Activated T-helper 2 cell treated with anti-CD3 and anti-CD28 coated beads, Interferon-gamma antibody, Interleukin-2, Interleukin-4, amounts not matched to agents 10 μg/mL and 5 μg/mL and 100 μg/mL, durations not matched to agents 14 hours and 24 hours and 36 hours (primary cell): ENCODE measurements at regions not wholly inside any gene's neighbourhood (a gene's known extent, or its start where the extent isn't known, plus 50 kb on each side); places are given as distances from the start of the nearest gene placed in this dataset.

Experiments used
- DNase-seq: peaks from one replicate; pipeline ENCODE4 v3.0.0; 2021; ENCODE audit warnings: low spot score
- H3K27ac Mint-ChIP-seq: one replicate; pipeline ENCODE4 v1.8.0; 2021; ENCODE audit warnings: mixed read lengths
- H3K27me3 Mint-ChIP-seq: one replicate; pipeline ENCODE4 v1.8.0; 2021; ENCODE audit warnings: low read depth, mixed read lengths
- H3K36me3 Mint-ChIP-seq: one replicate; pipeline ENCODE4 v1.8.0; 2021; ENCODE audit warnings: low read depth, mixed read lengths
- H3K4me1 Mint-ChIP-seq: one replicate; pipeline ENCODE4 v1.8.0; 2021; ENCODE audit warnings: low read depth, mixed read lengths
- H3K4me3 Mint-ChIP-seq: one replicate; pipeline ENCODE4 v1.8.0; 2021; ENCODE audit warnings: low read depth, mild to moderate bottlenecking, moderate library complexity, mixed read lengths
- H3K9me3 Mint-ChIP-seq: one replicate; pipeline ENCODE4 v1.8.0; 2021; ENCODE audit warnings: mixed read lengths
- intact Hi-C: fragments of 100-400 bp; cut with micrococcal nuclease; formaldehyde crosslinking; loops from one replicate; pipeline ENCODE4 v1.15.1; 2023

GRCh38 chr5:167587772-167588437 is 703.5 kb upstream of the WWC1 start:
- no peak overlapping the region for H3K27ac Mint-ChIP-seq
- H3K27me3 Mint-ChIP-seq = no peaks in the 10 kb centered on the region
- no peaks in the 10 kb centered on the region for H3K36me3 Mint-ChIP-seq
- no peaks in the 10 kb centered on the region for H3K9me3 Mint-ChIP-seq
- no peaks in the 10 kb centered on the region for H3K4me1 Mint-ChIP-seq
- H3K4me3 Mint-ChIP-seq = no peak overlapping the region
- intact Hi-C loops = no loop called here
- DNase-seq = no peak

DNA sequence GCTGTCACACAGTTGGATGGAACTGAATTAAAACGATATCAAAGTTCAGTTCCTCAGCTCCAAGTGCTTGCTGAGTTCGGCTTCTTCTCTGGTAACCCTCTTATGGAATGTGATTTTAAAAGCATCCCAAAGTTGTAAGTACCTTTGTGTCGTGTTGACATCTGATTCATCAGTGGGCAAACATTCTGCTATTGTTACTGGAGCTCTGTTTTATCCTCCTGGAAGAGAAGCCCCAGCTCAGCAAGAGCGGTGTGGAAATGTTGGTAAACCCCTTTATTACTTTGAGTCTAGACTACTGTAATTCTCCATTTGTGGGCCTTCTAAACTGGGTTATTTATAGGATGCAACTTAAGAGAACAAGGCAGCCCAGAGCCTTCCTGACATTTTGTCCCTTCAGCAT is 699.3 kb upstream of the WWC1 start:
- intact Hi-C loops = no loop called here
- no peak overlapping the region for H3K27ac Mint-ChIP-seq
- no peaks in the 10 kb centered on the region for H3K9me3 Mint-ChIP-seq
- H3K36me3 Mint-ChIP-seq = no peaks in the 10 kb centered on the region
- no peaks in the 10 kb centered on the region for H3K27me3 Mint-ChIP-seq
- no peaks in the 10 kb centered on the region for H3K4me1 Mint-ChIP-seq
- H3K4me3 Mint-ChIP-seq = no peak overlapping the region
- no peak for DNase-seq

DNA sequence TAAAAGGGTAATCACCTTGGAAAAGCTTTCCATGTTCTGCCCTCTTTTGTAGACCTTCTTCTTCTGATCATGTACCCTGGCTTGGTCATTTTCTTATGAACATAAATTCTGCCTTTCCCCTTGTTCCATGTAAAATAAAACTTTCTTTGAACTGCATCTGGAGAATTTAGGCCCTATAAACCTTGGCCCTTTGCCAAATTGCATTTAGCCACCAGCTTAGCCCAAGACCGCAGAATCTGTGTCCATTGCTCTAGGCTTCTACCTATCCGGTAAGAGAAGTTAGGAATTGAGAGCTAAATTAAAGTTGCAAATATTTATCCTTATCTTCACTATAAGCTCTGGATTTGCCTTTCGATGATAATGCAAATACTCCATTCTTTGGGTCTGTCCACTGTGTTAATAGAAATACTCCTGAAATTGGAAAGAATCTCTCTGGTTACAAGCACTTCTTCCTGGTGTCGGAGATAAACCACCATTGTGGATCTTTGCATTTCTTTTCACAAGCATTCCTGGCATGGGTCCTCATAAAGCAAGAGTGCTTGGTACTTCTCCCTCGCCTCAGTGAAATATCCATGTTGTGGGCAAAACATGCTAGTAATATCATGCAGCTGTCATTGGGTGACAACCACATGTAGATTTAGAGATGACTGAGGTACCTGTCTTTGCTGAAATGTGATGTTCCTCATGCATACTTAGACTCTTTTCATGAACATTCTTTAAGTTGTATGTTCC is 698.0 kb upstream of the WWC1 start:
- H3K27me3 Mint-ChIP-seq = no peaks in the 10 kb centered on the region
- no peak overlapping the region for H3K27ac Mint-ChIP-seq
- H3K9me3 Mint-ChIP-seq = no peaks in the 10 kb centered on the region
- intact Hi-C loops = no loop called here
- no peak for DNase-seq
- H3K4me1 Mint-ChIP-seq = no peaks in the 10 kb centered on the region
- no peak overlapping the region for H3K4me3 Mint-ChIP-seq
- no peaks in the 10 kb centered on the region for H3K36me3 Mint-ChIP-seq

DNA sequence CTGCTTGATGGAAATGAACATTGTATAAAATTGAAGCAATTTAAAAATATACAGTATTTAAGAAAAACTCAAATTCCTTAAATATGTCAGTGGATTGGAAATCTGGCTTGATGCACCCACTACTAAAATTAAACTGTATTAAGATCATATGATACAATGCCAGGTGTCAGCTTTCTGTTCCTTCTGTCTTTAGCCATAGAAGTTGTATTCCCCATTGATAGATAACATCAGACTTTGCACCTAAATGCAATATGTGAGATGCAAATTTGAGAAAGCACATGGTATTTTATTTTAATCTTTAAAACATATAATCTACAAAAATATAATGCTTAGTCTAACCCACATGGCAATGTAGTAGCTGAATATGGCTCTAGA is 697.4 kb upstream of the WWC1 start:
- H3K27ac Mint-ChIP-seq = no peak overlapping the region
- no peaks in the 10 kb centered on the region for H3K27me3 Mint-ChIP-seq
- H3K4me3 Mint-ChIP-seq = no peak overlapping the region
- DNase-seq = no peak
- no peaks in the 10 kb centered on the region for H3K4me1 Mint-ChIP-seq
- intact Hi-C loops = no loop called here
- no peaks in the 10 kb centered on the region for H3K9me3 Mint-ChIP-seq
- H3K36me3 Mint-ChIP-seq = no peaks in the 10 kb centered on the region

GRCh38 chr5:167594750-167595149 is 696.7 kb upstream of the WWC1 start:
- intact Hi-C loops = no loop called here
- no peak overlapping the region for H3K4me3 Mint-ChIP-seq
- H3K36me3 Mint-ChIP-seq = no peaks in the 10 kb centered on the region
- H3K4me1 Mint-ChIP-seq = no peaks in the 10 kb centered on the region
- no peaks in the 10 kb centered on the region for H3K27me3 Mint-ChIP-seq
- DNase-seq = no peak
- H3K9me3 Mint-ChIP-seq = no peaks in the 10 kb centered on the region
- no peak overlapping the region for H3K27ac Mint-ChIP-seq

- Mint-ChIP-seq H3K4me3 (no peak overlapping the region), H3K9me3 (no peaks in the 10 kb centered on the region), H3K4me1 (no peaks in the 10 kb centered on the region), H3K27me3 (no peaks in the 10 kb centered on the region), H3K36me3 (no peaks in the 10 kb centered on the region), H3K27ac (no peak overlapping the region)
- intact Hi-C loops = no loop called here
- no peak for DNase-seq
Observed at GRCh38 chr5:167595196-167595595, 696.2 kb upstream of the WWC1 start.

DNA sequence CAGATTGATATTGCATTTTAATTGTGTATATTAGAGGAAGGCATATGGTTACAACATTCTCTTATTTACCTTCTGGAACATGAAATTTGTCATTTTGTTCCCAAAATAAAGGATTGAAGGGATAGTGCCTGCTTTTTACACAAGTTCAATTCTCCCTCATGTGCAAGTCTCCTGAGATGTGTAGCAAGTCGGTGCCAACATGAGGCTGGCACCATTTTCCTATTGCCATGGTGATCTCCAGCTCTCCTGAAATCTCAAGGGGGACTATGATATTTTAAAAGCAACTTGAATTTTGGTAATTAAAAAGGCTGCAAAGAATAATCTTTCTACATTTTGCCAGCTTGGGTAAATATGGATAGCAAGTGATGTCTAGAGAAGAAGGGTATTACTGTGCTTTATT is 693.3 kb upstream of the WWC1 start:
- no peaks in the 10 kb centered on the region for H3K4me1 Mint-ChIP-seq
- H3K27me3 Mint-ChIP-seq = no peaks in the 10 kb centered on the region

GRCh38 chr5:167602067-167602466 is 689.4 kb upstream of the WWC1 start:
- intact Hi-C loops = no loop called here
- H3K36me3 Mint-ChIP-seq = no peaks in the 10 kb centered on the region
- H3K9me3 Mint-ChIP-seq = no peaks in the 10 kb centered on the region
- DNase-seq = no peak
- H3K27me3 Mint-ChIP-seq = no peaks in the 10 kb centered on the region
- H3K4me1 Mint-ChIP-seq = no peaks in the 10 kb centered on the region
- H3K4me3 Mint-ChIP-seq = no peak overlapping the region
- H3K27ac Mint-ChIP-seq = no peak overlapping the region

More for the DNA sequence above, 693.3 kb upstream of the WWC1 start:
- intact Hi-C loops = no loop called here
- Mint-ChIP-seq H3K36me3 (no peaks in the 10 kb centered on the region), H3K4me3 (no peak overlapping the region), H3K27ac (no peak overlapping the region), H3K9me3 (no peaks in the 10 kb centered on the region)
- no peak for DNase-seq

DNA sequence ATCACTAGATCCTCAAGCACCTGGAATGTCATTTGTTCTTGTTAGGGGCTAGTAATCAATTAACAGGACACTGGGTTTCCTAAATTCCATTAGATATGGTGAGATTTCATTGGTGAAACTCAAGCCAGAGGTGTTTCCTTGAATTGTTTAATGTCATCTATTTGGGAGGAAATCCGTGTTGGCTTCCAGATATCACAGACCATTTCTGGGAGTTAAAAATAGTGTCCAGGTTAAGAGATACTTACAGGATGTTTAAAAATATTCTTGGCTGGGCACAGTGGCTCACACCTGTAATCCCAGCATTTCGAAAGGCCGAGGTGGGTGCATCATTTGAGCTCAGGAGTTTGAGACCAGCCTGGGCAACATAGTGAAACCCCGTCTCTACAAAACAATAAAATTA is 688.3 kb upstream of the WWC1 start:
- Mint-ChIP-seq H3K4me3 (no peak overlapping the region), H3K27me3 (no peaks in the 10 kb centered on the region), H3K4me1 (no peaks in the 10 kb centered on the region), H3K36me3 (no peaks in the 10 kb centered on the region), H3K27ac (no peak overlapping the region), H3K9me3 (no peaks in the 10 kb centered on the region)
- intact Hi-C loops = no loop called here
- DNase-seq = no peak

DNA sequence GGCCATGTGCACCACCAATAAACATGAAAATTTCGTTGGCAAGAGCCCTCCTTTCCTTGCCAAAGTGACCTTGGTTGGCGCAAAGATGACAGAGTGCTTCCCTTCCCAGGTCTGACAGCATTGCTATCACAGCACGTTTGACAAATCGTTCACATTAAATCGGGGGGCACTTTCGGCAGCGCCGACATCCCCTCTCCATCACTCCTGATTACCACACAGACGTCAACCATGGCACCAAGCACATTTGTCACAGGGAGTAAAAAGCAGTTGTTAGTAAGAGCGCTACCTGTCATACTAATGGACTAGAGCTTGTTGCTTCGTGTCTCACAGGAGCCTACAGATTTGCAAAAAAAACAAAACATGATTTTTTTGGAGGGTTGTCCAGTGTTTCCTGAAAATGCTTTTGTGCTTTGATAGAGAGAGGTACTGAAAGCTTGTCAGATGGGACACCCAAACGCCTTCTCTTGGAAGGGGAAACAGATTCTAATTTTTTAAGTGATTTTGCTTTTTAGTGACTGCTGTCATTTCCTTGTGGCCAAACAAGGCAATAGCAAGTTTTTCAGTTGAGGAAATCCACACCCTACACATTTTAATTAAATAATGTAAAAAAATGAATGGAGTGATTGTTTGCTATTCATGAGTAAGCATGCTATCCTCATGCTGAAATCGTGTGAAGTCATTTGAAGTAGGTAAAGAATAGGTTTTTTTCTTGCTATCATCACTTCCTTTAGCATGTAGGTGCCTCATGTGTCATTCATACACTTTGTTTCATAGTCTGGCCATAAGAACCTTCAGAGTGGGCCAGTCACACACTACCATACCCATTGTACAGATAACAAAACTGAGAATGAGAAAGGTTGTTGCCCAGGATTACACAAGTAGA is 682.8 kb upstream of the WWC1 start:
- no peak for DNase-seq
- H3K4me3 Mint-ChIP-seq = no peak overlapping the region
- H3K36me3 Mint-ChIP-seq = no peaks in the 10 kb centered on the region
- no peaks in the 10 kb centered on the region for H3K4me1 Mint-ChIP-seq
- intact Hi-C loops = no loop called here
- H3K9me3 Mint-ChIP-seq = no peaks in the 10 kb centered on the region
- no peak overlapping the region for H3K27ac Mint-ChIP-seq
- H3K27me3 Mint-ChIP-seq = no peaks in the 10 kb centered on the region

- DNase-seq = no peak
- no peaks in the 10 kb centered on the region for H3K27me3 Mint-ChIP-seq
- H3K27ac Mint-ChIP-seq = no peak overlapping the region
- H3K36me3 Mint-ChIP-seq = no peaks in the 10 kb centered on the region
- H3K4me3 Mint-ChIP-seq = no peak overlapping the region
- H3K9me3 Mint-ChIP-seq = no peaks in the 10 kb centered on the region
- intact Hi-C loops = no loop called here
- no peaks in the 10 kb centered on the region for H3K4me1 Mint-ChIP-seq
Observed at GRCh38 chr5:167614294-167615021, 677.0 kb upstream of the WWC1 start.

DNA sequence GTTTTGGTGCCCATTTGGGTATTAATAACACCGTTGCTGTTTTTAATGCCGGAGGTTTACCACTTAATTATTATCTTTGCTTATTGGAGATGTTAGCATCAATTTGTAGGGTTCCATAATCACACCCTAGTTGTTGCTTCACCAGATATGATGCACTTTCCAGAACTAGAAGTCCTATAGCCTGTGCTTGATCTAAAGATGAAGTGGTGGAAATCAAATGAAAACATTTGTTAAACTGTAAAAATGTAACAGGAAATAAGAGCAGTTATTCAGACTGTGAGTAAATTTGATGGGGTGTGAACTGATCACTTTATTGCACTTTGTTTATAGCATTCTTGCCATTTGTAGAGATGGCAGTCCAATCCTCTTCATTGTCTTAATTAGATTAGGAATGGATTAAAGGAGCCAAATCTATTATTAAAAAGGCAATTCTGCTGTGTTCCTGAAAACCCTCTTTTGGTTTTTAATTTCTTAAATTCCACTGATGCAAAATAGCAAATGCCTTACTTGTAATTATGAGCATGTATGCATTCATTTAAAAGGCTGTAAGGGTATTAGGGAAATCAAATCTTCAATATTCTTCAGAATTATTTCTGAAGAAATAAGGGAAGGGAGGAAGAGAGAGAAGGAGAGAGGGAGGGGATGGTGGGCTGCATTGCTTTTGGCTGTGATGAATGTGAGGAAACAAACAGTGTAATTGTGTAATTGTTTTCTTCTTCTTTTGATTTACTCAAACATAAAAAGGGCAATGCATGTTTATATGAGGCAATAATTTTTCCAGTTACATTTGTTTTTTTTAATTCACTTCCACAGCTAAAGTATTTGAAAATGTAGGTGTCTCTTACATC is 675.2 kb upstream of the WWC1 start:
- Mint-ChIP-seq H3K27me3 (no peaks in the 10 kb centered on the region), H3K4me1 (no peaks in the 10 kb centered on the region), H3K4me3 (no peak overlapping the region), H3K27ac (no peak overlapping the region), H3K9me3 (no peaks in the 10 kb centered on the region), H3K36me3 (no peaks in the 10 kb centered on the region)
- intact Hi-C loops = no loop called here
- DNase-seq = no peak
